HG02870 (cell line): ENCODE measurements at regions not wholly inside any gene's neighbourhood (a gene's known extent, or its start where the extent isn't known, plus 50 kb on each side); places are given as distances from the start of the nearest gene placed in this dataset.
"Not testable (repeated sequence)": the region's sequence is repeated elsewhere in the genome, so short reads cannot be mapped to it uniquely, and the experiment has no call there.

Experiments used
- ATAC-seq: cut with Tn5 transposase; IDR thresholded peaks from one replicate; pipeline ENCODE4 v1.9.1; 2021; ENCODE audit warnings: mild to moderate bottlenecking, moderate library complexity; ENCODE audit not compliant: unreplicated experiment

GRCh38 chr5:89067362-89067761, 184.4 kb upstream of the MEF2C start:
- ATAC-seq = no peak

- ATAC-seq = peak; percentile 95
These were observed 182.9 kb upstream of the MEF2C start for GRCh38 chr5:89065919-89066318.

- no peak for ATAC-seq
These were observed 181.8 kb upstream of the MEF2C start for GRCh38 chr5:89064736-89065135.

DNA sequence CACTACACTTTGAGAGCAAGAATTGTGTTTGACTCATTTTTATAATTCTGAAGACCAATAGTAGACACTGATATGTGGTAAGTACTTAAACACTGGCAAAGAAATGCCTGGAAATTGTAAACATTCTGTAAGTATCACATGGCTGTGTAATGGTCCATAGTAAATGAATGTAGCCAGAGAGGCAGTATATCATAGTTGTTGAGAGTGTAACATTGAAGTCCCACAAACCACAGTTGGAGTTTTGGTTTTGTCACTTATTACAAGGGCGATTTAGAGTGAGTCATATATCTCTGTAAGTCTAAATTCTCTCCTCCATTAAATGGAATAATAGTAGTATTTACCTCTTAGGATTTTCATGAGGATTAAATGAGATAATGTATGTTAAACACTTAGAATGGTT, 181.1 kb upstream of the MEF2C start:
- peak; percentile 72 for ATAC-seq

GRCh38 chr5:89060768-89061167, 177.8 kb upstream of the MEF2C start:
- no peak for ATAC-seq

GRCh38 chr5:89059274-89059673, 176.3 kb upstream of the MEF2C start:
- no peak for ATAC-seq

DNA sequence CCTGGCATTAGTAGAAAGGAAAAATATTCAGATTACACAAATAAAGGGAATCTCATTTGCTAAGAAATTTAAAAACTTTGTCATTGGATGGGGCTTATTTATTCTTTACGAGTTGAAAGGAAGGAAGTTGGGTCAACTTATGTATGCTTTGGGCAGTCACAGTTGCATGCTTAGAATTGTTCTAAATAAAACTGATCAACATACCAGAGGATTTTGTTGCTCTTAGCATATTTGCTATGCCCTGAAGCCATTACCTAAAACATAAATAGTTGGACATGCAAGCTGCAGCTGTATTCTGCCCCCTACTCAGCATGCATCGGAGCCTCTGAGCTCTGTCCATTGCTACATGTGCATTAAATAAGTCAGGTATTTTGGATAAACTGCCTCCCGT, 172.7 kb upstream of the MEF2C start:
- ATAC-seq = no peak

DNA sequence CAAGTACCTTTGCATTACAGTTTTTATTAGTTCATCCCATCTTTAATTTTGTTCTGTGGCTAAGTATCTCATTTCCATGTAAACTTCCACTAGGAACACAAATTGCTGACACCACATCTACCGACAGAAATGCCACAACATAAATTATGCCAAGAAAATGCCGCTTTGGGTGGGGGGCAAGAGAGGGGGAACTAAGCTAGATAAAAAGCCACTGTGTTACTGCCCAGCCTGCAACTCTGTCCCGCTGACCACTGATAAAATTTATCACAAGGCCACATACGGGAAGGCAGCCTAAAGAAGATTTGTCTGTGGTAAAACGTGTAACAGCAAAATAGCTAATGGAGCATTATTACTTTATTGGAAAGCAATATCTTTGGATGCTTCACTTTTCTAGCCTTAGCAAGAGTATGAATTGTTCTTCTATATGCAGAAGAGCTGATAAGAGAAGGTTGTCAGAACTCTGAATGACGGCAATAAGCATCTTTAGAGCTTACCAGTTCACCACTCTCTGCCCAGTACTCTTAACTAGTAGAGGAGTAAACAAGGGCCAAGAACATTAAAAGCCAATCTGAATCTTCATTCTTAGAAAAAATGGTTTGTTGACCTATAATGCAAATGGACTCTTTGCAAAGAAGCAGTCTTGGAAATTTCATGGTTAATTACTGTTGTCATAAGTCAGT, 172.2 kb upstream of the MEF2C start:
- ATAC-seq = no peak

DNA sequence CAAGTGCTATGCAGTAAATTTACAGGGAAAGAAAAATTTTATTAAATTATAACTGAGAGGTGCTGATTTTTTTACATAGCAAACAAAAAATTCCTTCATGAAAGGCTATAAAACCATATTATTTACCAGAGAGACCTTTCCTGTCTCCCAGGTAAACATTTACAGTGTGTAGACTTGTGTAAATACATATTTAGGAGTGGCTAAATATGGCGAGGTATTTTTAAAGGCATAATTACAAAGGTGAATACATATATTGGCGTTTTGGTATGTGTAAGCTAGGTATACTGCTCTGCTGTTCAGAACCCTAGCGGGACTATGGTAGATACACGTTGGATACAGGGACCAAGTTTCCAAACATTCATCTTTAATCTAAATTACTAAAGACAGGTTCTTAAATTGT, 170.6 kb upstream of the MEF2C start:
- no peak for ATAC-seq

- not testable (repeated sequence) for ATAC-seq
These were observed 167.1 kb upstream of the MEF2C start for GRCh38 chr5:89050062-89050461.

GRCh38 chr5:89047571-89047970, 164.6 kb upstream of the MEF2C start:
- ATAC-seq = no peak

- no peak for ATAC-seq
These were observed 162.2 kb upstream of the MEF2C start for GRCh38 chr5:89045216-89045615.

DNA sequence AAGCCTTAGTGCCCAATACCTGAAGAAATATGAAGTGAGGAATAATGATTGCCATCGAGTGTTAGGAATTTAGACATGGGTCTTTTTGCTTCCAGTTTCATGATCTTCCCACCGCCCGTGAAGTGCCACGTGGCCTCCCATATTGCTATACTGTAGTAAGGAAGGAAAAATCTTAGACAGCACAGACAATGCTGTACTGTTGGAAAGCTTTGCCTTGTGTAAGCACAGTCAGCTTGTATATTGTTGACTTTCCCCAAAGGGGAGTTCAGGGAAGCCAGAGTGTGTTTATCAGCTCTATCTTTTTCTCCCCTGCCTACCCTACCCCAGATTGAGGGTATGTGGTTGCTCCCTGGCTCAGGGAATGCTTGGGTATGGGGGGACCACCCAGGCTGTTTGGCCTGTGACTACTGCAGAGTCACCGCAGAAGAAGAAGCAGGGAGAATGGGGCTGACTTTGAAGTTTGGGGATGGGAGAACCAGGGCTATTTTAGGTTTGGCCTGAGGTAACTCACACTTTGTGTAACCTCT, 161.8 kb upstream of the MEF2C start:
- ATAC-seq = no peak

GRCh38 chr5:89043676-89044075, 160.7 kb upstream of the MEF2C start:
- peak; percentile 65 for ATAC-seq

GRCh38 chr5:89042746-89043145, 159.8 kb upstream of the MEF2C start:
- no peak for ATAC-seq

DNA sequence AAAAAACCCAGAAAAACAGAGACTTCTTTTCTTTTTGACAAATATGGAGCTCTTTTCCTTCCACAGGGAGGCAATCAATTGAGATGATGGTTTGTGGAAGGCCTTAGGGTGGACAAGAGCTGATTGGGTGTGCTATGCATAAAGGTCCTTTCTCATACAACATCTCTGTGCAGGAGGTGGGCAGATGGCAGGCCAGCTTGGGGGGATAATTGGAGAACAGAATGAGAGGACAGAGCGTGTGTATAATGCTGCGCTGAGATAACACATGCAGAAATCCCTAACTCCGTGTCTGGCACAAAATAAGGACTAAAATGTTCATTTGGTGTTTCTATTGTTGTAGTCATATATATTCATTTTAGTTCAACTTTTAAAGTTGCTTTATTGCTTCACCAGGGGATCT, 159.0 kb upstream of the MEF2C start:
- ATAC-seq = no peak

DNA sequence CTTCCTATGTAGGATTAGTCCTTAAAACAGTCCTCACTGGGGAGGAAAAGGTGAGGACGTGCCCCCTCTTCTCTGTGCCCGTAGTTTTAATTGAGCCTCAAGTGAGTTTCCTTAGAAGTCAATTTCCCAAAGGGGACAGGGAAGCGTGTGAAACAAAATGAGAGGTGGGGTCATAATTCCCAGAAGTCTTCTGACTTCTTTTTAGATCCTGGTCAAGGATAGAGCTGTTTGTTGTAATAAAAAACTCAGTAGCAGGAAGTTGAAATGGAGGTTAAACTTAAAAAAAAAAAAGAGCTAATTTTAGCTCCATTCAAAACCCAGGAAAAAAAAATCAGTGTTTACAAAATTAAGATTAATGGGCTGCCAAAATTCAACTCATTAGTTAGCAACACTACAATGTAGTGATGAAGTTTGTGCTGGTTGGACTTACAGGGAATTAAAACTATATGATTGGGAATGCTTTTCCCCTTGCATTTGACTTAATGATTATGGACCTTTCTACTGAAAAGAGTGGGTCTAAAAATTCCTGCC, 158.3 kb upstream of the MEF2C start:
- ATAC-seq = no peak

- ATAC-seq = no peak
These were observed 153.9 kb upstream of the MEF2C start for GRCh38 chr5:89036704-89037489.

DNA sequence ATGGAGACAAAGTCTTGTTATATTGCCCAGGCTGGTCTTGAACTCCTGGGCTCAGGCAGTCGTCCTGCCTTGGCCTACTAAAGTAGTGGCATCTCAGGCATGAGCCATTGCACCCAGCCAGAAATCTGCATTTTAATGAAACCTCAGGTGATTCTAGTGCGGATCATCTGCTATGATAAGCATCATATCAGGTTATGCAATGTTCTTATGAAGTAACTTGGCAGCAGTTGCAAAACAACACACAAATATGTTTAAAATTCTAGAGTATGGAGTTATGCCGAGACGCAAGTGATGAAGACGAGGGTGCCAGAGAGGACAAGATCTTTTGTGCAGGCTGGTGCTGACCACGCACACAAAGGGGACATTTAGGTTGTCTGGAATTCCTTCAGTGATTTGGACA, 153.2 kb upstream of the MEF2C start:
- ATAC-seq = no peak

GRCh38 chr5:89034588-89034987, 151.6 kb upstream of the MEF2C start:
- ATAC-seq = no peak

GRCh38 chr5:89030798-89031197, 147.8 kb upstream of the MEF2C start:
- no peak for ATAC-seq
